GM18951 (cell line): ENCODE measurements at regions not wholly inside any gene's neighbourhood (a gene's known extent, or its start where the extent isn't known, plus 50 kb on each side); places are given as distances from the start of the nearest gene placed in this dataset.

Experiments
- POLR2A ChIP-seq: IDR thresholded peaks from 4 replicates; pipeline ENCODE4 v1.6.1; 2011; ENCODE audit warnings: mild to moderate bottlenecking; ENCODE audit not compliant: insufficient read length, insufficient read depth; ENCODE audit errors: extremely low read depth
- in situ Hi-C: fragments of 300-500 bp; cut with MboI; formaldehyde crosslinking; loops from one replicate; pipeline ENCODE4 v1.12.0; 2022; ENCODE audit warnings: low sequenced_read_pairs, mixed read lengths, inconsistent platforms; ENCODE audit not compliant: unreplicated experiment

DNA sequence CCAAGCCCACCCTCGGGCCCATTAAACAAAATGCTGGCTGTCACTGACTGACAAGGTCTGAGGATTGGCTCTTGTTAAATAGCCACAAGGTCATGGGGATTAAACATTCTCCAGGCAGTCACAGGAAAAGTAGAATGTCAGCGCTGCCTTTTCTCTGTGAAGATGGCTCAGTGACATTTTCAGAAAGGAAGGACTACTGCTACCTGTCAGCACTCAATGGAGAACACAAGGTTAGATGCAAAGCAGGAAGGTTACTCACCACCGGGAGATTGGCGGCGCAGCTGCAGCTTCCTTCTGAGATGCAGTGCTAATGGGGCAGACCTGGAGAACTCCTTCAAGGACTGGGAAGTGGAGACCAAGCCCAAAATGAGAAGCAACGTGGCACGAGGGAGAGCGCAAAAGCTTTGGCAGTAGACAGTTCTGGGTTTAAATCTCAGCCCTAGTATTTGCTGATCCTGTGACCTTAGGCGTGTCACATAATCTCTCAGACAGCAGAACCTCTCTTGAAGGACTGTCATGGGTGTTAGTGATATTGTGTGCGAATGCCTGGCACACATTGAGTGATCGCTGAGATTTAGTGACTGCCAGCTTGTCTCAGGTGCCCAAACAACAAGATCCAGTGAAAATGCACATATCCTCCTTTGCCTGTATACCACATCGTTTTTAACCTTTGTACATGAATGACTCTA lies 213.1 kb upstream of the BOD1L1 start:
- no peak for TF ChIP-seq POLR2A
- in situ Hi-C loops = no loop called here

DNA sequence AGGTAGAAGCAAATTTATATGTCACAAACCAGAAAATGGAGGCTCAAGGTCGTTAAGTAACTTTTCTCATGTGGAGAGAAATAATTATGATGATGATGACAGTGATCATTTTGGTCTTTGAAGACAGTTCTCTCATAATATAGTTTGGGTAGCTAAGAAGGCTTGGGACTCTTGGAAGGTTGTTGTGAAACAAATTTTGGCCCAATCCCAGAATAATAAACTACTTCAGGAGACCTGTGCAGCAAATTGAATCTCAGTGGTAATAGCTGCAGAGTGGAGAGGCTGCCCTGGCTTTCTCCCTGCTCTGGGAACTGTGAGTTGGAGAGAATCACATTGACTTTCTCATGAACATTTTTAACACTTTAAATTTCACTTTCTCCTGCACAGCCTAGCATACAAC lies 217.2 kb upstream of the BOD1L1 start:
- no peak for TF ChIP-seq POLR2A
- in situ Hi-C loops = no loop called here

DNA sequence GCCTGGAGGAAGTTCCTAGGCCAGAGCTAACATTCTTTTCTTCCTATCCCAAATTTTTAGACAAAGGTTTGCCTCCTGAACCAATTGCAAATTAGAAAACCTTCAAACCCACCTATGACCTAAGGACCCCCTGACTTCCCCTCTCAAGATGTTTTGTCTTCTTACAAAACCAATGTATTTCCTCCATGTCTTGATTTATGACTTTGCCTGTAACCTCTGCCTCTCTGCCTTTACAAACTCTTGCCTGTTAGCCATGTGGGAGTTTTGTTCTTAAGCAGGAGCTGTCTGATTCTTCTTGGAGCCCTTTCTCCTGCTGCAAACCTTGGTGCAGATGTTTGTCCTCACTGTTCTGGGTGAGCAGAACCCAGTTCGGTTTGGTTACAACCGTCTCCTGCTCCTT lies 222.3 kb upstream of the BOD1L1 start:
- no peak for TF ChIP-seq POLR2A
- in situ Hi-C loops = no loop called here

DNA sequence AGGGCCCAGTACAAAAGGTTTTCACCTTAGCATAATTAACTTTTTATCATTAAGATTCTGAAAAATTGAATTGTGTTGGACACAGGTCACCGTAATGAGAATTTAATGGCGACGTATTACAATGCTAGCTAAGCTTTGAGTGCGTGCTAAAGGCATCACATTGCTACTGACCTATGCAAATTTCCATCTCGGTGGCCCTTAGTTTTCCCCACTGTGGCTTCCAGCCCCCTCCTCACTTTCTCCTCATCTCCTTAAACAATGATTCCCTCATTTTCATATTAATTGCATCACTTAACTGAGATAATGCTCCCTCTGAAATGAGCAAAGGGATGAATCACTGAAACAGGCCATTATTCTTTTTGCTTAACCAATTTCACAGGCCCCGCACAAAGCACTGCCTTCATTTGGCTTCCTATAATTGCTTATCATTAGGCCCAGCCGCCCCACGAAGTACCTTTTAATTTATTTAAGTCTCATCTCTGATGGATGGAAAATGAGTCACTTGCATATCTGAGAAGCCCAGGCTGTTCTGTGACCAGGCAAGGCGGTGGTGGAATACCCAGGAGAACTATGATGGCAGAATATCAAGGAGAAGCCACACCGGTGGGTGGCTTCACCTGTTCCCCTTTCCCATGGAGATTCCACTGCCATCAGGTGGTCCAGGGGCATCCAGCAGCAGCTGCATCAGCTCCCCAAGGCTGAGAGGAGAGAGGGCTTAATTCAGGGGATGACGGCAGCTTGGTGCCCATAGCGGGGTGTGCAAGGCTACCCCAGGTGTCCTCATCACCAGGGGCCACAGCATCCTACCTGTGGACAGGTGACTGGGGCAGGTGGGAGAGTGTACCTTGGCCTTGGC lies 223.8 kb upstream of the BOD1L1 start:
- in situ Hi-C loops = no loop called here
- TF ChIP-seq POLR2A = no peak

DNA sequence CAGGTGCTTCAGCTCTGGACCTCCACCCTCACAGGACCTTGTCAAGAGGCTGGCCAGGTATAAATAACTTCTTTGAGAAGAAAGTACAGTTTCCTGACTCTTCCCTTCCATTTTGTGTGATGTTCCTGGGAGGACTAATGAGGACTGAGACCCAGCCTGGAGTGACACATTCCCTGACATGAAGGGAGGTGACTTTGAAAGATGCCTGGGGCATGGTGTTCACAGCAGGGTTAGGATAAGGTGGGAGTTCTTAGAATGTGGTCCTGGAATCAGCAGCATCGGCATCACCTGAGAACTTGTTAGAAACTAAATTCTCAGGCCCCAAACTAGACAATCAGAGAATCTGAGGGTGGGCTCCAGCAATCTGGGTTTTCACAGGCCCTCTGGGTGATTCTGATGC lies 224.9 kb upstream of the BOD1L1 start:
- no peak for TF ChIP-seq POLR2A
- in situ Hi-C loops = no loop called here

DNA sequence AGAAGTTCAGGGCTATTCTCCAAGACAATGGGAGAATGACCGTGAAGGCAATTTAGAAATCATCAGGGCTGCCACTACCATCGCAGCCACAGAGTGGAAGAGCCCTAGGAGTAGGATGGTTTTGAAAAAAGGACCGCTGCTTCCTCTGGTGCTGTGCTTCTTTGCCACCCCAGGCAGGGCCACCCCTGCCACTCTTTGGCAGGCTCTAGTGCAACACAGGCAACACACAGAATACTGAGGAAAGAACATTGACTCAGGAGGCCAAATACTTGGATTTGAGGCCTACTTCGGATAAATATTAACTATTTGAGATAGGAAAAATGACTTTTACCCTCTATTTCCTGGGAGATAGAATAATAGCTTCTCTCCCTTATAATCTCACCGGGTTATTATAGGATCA lies 228.9 kb upstream of the BOD1L1 start:
- in situ Hi-C loops = no loop called here
- TF ChIP-seq POLR2A = no peak

DNA sequence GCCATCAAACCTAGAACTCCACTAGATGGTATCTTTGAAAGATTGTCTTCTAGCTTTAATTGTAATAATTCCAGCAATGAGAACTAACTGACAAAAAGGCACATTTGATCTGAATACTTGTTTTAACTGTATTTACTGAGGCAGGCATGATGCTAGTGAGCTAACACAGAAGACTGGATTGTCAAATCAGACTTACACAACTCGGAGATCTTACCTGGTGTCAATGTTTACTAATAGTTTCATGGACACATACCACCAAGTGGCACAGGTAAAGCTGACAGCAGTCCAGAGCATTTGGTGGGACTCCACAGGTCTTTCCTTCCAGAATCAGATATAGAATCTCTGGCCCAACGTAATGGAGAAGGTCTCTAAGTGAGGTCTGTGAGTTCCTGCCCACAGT lies 229.9 kb upstream of the BOD1L1 start:
- no peak for TF ChIP-seq POLR2A
- in situ Hi-C loops = no loop called here

DNA sequence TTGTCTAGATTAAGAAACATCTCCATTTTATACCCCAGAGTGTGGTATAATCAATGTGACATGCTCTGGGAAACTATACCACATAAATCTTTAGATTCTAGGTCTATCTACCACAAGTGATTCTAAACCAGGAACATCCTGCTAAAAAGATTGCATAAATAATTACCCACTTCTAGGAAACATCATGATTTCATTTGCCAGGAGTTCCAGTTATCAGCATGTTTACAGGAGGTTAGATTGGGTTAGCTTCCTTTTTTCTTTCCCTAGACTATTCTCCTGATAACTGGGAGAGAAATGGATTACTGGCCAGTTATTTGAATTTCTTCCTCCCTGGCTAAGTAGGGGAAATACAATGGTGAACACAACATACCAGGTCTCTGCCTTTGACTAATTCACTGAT lies 230.3 kb upstream of the BOD1L1 start:
- no peak for TF ChIP-seq POLR2A
- in situ Hi-C loops = no loop called here

DNA sequence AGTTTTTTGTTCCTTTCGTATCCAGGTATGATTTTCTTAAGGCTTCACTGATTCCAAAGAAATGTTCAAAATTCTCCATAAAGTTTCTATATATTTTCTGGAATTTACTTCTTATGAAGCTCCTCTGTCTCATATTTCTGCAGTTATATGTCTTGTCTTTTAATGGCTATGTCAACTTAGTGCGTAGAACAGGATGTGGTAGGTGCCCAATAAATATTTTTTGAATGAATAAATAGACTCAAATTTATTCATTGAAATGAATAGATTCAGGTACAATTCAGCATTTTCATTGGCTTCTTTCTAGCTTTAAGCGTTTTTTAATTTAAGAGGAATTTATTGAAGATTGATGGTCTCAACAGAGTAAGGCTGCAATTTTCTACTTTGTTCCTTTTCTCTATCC lies 231.9 kb upstream of the BOD1L1 start:
- no peak for TF ChIP-seq POLR2A
- in situ Hi-C loops = no loop called here

DNA sequence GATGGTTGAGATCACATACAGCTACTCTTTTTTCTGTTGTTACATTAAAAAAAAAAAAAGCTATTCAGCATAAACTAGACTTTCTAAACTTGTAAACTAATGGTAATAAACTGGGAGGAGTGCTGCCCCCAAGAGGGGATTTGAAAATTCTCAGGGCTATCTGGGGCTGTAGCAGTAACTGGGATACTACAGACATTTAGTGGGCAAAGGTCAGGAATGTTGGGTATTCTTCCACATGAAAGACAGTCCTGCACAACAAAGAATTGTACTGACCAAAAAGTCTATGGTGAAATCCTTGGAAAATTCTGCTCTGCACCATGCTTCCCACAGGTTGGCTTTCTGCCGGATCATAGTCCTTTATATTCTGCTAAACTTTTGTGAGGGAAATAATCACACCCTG lies 232.6 kb upstream of the BOD1L1 start:
- no peak for TF ChIP-seq POLR2A
- in situ Hi-C loops = no loop called here

DNA sequence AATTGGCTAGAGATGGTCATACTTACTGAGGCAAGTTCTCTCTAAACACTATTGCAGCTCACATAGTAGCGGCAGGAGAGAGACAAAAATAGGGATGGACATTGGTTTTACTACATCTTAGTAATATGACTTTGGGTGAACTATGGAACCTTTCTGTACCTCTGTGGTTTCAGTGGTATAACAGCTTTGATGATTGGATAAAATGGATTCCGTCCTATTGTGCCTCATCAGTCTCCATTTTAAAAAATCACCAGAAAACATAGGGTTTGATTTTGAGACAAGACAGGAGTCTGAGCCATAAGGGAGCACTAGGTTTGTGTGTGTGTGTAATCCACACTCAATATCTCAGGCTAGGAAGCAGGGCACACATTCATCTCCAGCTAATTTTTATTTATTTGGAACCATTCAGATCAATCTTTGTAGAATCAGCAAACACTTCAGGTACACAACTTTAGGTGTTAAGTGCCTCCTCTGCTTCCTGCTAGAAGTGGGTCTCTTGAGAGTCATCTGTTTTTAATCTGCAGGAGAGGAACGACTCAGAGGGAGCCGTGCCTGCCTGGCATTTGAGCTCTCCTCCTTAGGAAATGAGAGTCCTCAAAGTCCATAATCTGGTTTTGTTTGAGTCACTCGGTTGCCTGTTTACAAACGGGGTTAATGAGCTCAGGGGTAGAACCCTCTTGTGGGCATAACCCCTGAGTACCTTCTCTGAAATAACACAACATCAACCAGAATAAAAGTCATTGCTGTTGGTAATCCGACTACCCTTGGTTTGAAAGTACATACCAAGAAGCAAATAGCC lies 238.5 kb upstream of the BOD1L1 start:
- in situ Hi-C loops = no loop called here
- no peak for TF ChIP-seq POLR2A

DNA sequence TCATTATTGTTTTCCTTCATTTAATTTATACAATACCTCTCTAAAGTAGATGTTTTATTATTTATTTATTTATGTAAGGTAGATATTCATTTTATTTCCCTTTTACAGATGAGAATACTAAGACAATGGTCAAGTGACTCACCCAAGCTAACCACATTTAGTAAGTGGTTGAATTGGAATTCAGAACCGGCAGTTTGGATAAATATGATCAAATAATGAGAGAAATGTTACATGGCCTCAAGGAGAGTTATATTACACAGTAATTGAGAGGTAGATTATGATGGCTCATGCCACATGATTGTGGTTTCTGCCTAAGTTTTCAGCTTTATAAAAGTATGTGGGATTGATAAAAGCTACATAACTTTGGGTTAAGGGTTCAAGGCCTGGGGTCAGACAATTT lies 239.4 kb upstream of the BOD1L1 start:
- TF ChIP-seq POLR2A = no peak
- in situ Hi-C loops = no loop called here

DNA sequence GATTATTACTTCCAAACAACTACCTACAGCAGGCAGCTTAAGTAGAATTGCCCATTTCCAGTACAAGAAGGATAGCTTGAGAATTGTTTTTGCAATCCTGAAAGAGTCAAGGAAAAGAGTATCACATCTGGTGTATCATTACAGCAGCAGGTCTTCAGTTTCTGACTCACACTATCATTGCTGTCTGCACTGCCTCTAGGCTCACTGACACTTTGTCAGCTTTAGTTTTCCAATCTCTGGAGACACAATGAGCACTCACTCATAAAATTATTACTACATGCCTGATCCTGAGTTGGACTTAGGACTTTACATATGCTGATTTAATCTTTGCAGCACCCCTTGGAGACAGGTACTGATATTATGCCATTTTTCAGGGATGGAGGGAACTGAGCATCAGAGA lies 244.6 kb upstream of the BOD1L1 start:
- in situ Hi-C loops = no loop called here

More for the DNA sequence above, 244.6 kb upstream of the BOD1L1 start:
- no peak for TF ChIP-seq POLR2A
